Activated naive CD8-positive, alpha-beta T cell treated with anti-CD3 and anti-CD28 coated beads for 36 hours (primary cell): ENCODE measurements at regions not wholly inside any gene's neighbourhood (a gene's known extent, or its start where the extent isn't known, plus 50 kb on each side); places are given as distances from the start of the nearest gene placed in this dataset.

Source experiments
- DNase-seq: peaks from one replicate; pipeline ENCODE4 v3.0.0; 2021
- H3K27ac Mint-ChIP-seq: one replicate; pipeline ENCODE4 v1.8.0; 2022; ENCODE audit warnings: mild to moderate bottlenecking, moderate library complexity, mixed read lengths
- H3K27me3 Mint-ChIP-seq: one replicate; pipeline ENCODE4 v1.8.0; 2022; ENCODE audit warnings: mild to moderate bottlenecking, mixed read lengths
- H3K36me3 Mint-ChIP-seq: one replicate; pipeline ENCODE4 v1.8.0; 2021; ENCODE audit warnings: mild to moderate bottlenecking, mixed read lengths
- H3K4me1 Mint-ChIP-seq: one replicate; pipeline ENCODE4 v1.8.0; 2021; ENCODE audit warnings: mixed read lengths
- H3K4me3 Mint-ChIP-seq: one replicate; pipeline ENCODE4 v1.8.0; 2022; ENCODE audit warnings: mild to moderate bottlenecking, moderate library complexity, mixed read lengths
- H3K9me3 Mint-ChIP-seq: one replicate; pipeline ENCODE4 v1.8.0; 2022; ENCODE audit warnings: mixed read lengths

GRCh38 chr2:16333681-16334080, 332.0 kb downstream of the CYRIA start:
- Mint-ChIP-seq H3K4me1 (no peaks in the 10 kb centered on the region), H3K27ac (no peak overlapping the region), H3K9me3 (peaks cover 7% of the 10 kb centered on the region), H3K36me3 (no peaks in the 10 kb centered on the region), H3K4me3 (no peak overlapping the region), H3K27me3 (no peaks in the 10 kb centered on the region)
- DNase-seq: no peak

DNA sequence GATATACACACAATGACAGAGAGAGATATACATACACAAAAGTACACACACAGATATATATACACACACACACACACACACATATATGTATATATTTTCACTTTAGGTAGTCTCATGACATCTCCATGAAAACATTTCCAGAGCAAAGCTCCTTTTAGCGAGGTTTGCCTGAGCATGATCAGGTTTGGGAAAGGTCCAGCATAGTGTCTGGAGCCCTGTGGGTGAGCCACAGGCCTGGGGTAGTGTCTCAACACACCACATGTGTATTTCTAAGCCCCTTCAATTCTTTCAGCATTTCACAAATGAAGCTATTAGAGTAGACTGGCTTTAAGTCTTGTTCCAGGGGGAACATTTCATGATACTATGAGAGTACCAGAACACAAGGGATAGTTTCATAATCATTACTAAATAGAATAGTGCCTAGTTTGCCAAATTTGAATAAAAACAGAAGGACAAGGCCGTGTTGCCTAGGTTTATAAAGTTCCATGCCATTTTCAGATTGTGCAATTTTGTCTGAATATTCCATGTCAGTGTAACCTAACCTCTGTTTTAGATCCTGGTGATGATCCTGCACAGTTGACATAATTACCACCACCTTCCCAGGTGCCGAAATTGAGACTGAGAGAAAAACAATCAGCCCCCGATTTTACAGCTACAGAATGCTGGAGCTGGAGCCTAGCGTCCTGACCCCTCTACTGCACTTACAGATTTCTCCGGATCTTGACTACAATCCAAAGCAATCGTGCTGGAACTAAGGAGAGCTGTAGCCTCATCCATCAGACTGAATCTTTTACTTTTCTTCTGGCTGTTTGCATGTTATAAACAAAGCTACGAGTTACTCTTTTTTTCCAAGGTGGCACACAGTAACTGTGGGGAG, 332.7 kb downstream of the CYRIA start:
- Mint-ChIP-seq H3K9me3 (peaks cover 3% of the 10 kb centered on the region), H3K27me3 (no peaks in the 10 kb centered on the region), H3K4me1 (no peaks in the 10 kb centered on the region), H3K36me3 (no peaks in the 10 kb centered on the region), H3K4me3 (no peak overlapping the region), H3K27ac (no peak overlapping the region)
- no peak for DNase-seq

GRCh38 chr2:16331772-16332171, 333.9 kb downstream of the CYRIA start:
- Mint-ChIP-seq H3K9me3 (no peaks in the 10 kb centered on the region), H3K4me3 (no peak overlapping the region), H3K36me3 (no peaks in the 10 kb centered on the region), H3K27me3 (no peaks in the 10 kb centered on the region), H3K4me1 (no peaks in the 10 kb centered on the region), H3K27ac (no peak overlapping the region)
- DNase-seq: no peak

DNA sequence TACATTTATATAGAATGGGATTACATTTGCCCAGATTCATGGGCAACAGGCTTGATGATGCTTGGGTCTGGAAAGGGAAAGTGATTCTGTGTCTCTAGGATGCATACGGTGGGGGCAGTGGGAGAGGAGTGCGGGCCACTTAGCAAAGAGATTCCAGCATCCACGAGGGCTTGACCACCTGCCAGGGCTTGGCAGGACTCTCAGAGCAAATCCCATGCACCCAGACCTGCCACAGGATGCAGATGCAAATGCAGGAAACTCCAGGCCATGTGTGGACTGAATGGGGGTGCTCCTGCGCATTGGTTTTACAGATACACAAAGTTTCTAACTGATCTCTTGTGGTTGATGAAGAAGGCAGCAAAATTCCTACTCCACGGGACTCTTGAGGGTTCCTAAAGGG, 334.7 kb downstream of the CYRIA start:
- no peaks in the 10 kb centered on the region for H3K27me3 Mint-ChIP-seq
- no peak overlapping the region for H3K27ac Mint-ChIP-seq
- no peak overlapping the region for H3K4me3 Mint-ChIP-seq
- H3K36me3 Mint-ChIP-seq: no peaks in the 10 kb centered on the region
- no peaks in the 10 kb centered on the region for H3K4me1 Mint-ChIP-seq
- H3K9me3 Mint-ChIP-seq: no peaks in the 10 kb centered on the region
- DNase-seq: no peak

DNA sequence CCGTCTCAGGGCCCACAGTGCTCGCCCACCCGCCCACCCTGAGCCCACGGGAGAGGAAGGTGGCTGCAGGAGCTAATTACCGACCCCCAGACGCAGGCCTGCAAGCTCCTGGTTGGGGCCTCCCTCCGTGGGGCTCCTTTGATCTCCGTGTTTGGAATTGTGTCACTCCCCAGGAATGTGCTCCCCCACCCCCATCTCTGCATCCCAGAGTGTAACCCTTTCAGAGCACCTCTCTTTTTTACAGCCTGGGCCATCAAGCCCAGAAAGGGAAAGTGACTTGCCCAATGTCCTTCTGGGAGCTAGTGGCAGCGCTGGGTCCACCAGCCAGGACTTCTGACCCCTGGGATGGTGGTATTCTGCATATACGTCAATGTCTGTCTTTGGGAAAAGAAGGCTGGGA, 335.1 kb downstream of the CYRIA start:
- no peak overlapping the region for H3K27ac Mint-ChIP-seq
- no peak for DNase-seq
- H3K27me3 Mint-ChIP-seq: no peaks in the 10 kb centered on the region
- no peak overlapping the region for H3K4me3 Mint-ChIP-seq
- no peaks in the 10 kb centered on the region for H3K36me3 Mint-ChIP-seq
- no peaks in the 10 kb centered on the region for H3K9me3 Mint-ChIP-seq
- H3K4me1 Mint-ChIP-seq: no peaks in the 10 kb centered on the region

GRCh38 chr2:16330012-16330411, 335.6 kb downstream of the CYRIA start:
- DNase-seq: no peak
- Mint-ChIP-seq H3K9me3 (no peaks in the 10 kb centered on the region), H3K4me1 (no peaks in the 10 kb centered on the region), H3K27ac (no peak overlapping the region), H3K4me3 (no peak overlapping the region), H3K27me3 (no peaks in the 10 kb centered on the region), H3K36me3 (no peaks in the 10 kb centered on the region)

DNA sequence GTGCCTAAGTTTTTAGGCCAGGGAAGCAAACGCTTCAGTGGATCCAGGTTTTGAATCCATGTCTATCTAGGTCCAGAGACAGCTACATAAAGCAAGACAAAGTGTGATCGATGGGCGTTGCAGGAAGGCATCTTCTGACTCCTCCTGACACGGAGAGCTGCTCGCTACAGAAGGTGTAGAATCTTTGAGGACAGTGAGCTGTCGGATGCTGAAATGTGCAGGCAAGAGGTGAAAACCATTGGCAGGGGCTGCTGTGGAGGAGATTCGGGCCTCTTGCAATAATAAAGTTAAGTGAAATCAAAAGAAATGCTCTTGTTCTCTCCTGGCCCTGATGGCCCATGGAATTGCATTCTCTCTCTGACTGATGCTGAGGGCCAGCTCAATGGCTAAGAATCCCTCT, 336.2 kb downstream of the CYRIA start:
- Mint-ChIP-seq H3K4me3 (no peak overlapping the region), H3K27ac (no peak overlapping the region), H3K36me3 (no peaks in the 10 kb centered on the region), H3K27me3 (no peaks in the 10 kb centered on the region), H3K9me3 (no peaks in the 10 kb centered on the region), H3K4me1 (no peaks in the 10 kb centered on the region)
- DNase-seq: no peak

DNA sequence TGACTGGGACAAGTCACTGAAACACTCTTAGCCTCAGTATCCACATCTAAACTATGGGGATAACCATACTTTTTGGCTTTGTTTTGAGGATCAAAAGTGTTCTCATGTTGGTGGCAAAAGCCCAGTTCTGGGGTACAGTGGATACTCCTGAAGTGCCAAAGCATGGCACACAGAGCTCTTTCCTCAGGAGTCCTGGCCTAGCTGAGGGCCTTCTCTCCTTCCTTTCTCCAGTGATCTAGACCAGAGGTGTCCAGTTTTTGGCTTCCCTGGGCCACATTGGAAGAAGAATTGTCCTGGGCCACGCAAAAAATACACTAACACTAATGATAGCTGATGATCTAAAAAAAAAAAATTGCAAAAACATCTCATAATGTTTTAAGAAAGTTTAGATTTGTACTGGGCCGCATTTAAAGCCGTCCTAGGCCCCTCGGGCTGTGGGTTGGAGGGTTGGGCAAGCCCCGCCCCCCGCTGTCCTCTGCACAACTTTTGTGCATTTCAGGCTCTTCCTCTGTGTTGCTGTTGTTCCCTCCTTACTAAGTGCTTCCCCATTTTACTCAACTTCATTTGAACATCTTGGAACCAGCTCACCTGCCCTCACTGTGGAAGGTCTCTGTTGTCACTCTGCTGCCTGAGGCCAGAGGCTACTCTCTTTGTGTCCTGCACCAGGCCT, 337.0 kb downstream of the CYRIA start:
- no peak for DNase-seq
- Mint-ChIP-seq H3K9me3 (no peaks in the 10 kb centered on the region), H3K4me3 (no peak overlapping the region), H3K36me3 (no peaks in the 10 kb centered on the region), H3K27me3 (no peaks in the 10 kb centered on the region), H3K27ac (no peak overlapping the region), H3K4me1 (no peaks in the 10 kb centered on the region)

- Mint-ChIP-seq H3K27ac (no peak overlapping the region), H3K27me3 (no peaks in the 10 kb centered on the region), H3K36me3 (no peaks in the 10 kb centered on the region), H3K9me3 (no peaks in the 10 kb centered on the region), H3K4me1 (no peaks in the 10 kb centered on the region), H3K4me3 (no peak overlapping the region)
- no peak for DNase-seq
Measured at GRCh38 chr2:16327326-16327725, 338.3 kb downstream of the CYRIA start.

GRCh38 chr2:16326711-16327300, 338.8 kb downstream of the CYRIA start:
- H3K27me3 Mint-ChIP-seq: no peaks in the 10 kb centered on the region
- H3K36me3 Mint-ChIP-seq: no peaks in the 10 kb centered on the region
- H3K4me1 Mint-ChIP-seq: no peaks in the 10 kb centered on the region
- H3K9me3 Mint-ChIP-seq: no peaks in the 10 kb centered on the region
- no peak overlapping the region for H3K27ac Mint-ChIP-seq
- H3K4me3 Mint-ChIP-seq: no peak overlapping the region
- no peak for DNase-seq

- H3K36me3 Mint-ChIP-seq: no peaks in the 10 kb centered on the region
- no peaks in the 10 kb centered on the region for H3K27me3 Mint-ChIP-seq
Measured at GRCh38 chr2:16325976-16326510, 339.6 kb downstream of the CYRIA start.

DNA sequence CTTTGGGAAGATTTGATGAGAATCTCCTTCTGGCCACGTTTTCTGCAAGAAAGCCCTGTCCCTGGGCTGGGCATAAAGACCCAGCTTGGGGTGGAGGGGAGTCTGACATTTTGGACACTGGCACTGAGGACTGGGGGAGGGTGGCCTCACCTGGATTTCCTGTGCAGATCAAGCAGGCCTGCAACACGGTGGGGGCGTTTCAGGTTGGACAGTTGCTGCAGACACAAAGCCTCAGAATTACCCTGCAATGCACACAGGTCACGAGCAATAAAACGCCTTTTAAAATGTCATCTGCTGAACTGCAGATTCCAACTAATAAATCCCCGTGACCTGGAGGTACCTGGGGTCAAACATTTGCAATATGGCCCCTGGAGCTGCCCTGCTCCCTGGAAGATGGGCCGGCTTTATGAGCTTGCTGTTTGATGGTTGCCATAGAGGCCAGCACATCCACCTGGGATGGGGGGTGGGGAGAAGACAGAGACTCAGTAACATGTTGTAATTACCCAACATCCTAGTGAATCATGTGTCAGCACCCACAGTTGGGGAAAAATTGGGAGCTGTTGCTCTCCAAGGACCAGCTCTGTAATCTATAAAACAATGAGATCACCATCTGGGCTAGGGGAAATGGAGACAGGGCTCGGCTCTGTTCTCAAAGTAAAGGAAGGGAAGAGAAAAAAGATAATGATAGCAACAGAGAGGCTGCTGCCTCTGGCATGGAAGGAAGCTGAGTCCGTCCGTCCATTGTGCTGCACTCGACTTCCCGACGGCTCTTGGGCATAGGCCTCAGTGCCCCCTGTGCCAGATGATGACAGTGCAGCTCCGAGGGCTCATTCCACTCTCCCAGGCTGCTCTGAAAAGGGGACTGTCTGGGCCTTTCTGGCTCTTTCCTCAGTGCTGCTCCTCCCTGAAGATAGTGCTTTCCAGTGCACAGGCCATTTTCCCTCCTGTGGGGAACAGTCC, 340.3 kb downstream of the CYRIA start:
- DNase-seq: no peak
- Mint-ChIP-seq H3K36me3 (no peaks in the 10 kb centered on the region), H3K4me3 (no peak overlapping the region), H3K9me3 (no peaks in the 10 kb centered on the region), H3K27ac (no peak overlapping the region), H3K27me3 (no peaks in the 10 kb centered on the region), H3K4me1 (no peaks in the 10 kb centered on the region)

More at GRCh38 chr2:16325976-16326510, 339.6 kb downstream of the CYRIA start:
- Mint-ChIP-seq H3K27ac (no peak overlapping the region), H3K4me3 (no peak overlapping the region), H3K9me3 (no peaks in the 10 kb centered on the region), H3K4me1 (no peaks in the 10 kb centered on the region)
- no peak for DNase-seq

DNA sequence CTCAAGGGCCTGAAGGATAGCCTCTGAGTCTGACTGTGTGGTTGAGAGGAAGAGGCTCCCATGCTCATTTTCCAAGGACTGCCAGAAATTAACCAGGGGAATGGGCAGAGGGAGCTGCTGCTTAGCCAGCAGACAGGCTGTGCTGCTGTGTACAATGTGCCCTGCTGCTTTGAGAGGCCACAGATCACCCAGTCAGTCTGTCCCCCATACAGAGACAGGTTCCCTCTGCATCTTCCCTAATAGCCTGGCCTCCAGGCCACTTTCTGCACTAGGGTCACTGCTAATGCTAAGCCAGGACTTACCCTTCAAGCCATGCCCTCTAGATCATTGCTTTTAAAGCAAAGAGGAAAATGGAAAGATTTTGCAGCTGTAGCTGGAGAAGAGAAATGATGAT, 341.1 kb downstream of the CYRIA start:
- Mint-ChIP-seq H3K36me3 (no peaks in the 10 kb centered on the region), H3K4me1 (no peaks in the 10 kb centered on the region), H3K4me3 (no peak overlapping the region), H3K27ac (no peak overlapping the region), H3K9me3 (no peaks in the 10 kb centered on the region), H3K27me3 (no peaks in the 10 kb centered on the region)
- DNase-seq: no peak
